SW 1271 (cell line): ENCODE measurements at regions not wholly inside any gene's neighbourhood (a gene's known extent, or its start where the extent isn't known, plus 50 kb on each side); places are given as distances from the start of the nearest gene placed in this dataset.

Source experiments
- DNase-seq, 2 experiments: peaks; one replicate each; lab custom pipeline; 2025; lab: John Stamatoyannopoulos, UW

- no peak for DNase-seq
Measured at GRCh38 chr3:182220013-182220412, 508.3 kb downstream of the SOX2 start.

GRCh38 chr3:182220471-182220870, 508.7 kb downstream of the SOX2 start:
- DNase-seq, result no peak

GRCh38 chr3:182226995-182227394, 515.3 kb downstream of the SOX2 start:
- no peak for DNase-seq

- DNase-seq, result no peak
Measured at GRCh38 chr3:182233405-182233804, 521.7 kb downstream of the SOX2 start.

- DNase-seq, result no peak
Measured at GRCh38 chr3:182233957-182234356, 522.2 kb downstream of the SOX2 start.

GRCh38 chr3:182234881-182235280, 523.2 kb downstream of the SOX2 start:
- no peak for DNase-seq

GRCh38 chr3:182235504-182235903, 523.8 kb downstream of the SOX2 start:
- no peak for DNase-seq

- DNase-seq, result no peak
Measured at GRCh38 chr3:182238126-182238525, 526.4 kb downstream of the SOX2 start.

- no peak for DNase-seq
Measured at GRCh38 chr3:182239316-182239715, 527.6 kb downstream of the SOX2 start.

GRCh38 chr3:182240474-182240873, 528.7 kb downstream of the SOX2 start:
- DNase-seq, result no peak

- DNase-seq, result no peak
Measured at GRCh38 chr3:182241196-182241765, 529.6 kb downstream of the SOX2 start.

- no peak for DNase-seq
Measured at GRCh38 chr3:182241766-182242488, 530.2 kb downstream of the SOX2 start.

GRCh38 chr3:182242489-182242942, 530.8 kb downstream of the SOX2 start:
- DNase-seq, result no peak

GRCh38 chr3:182243625-182244024, 531.9 kb downstream of the SOX2 start:
- DNase-seq, result no peak

GRCh38 chr3:182244222-182244971, 532.7 kb downstream of the SOX2 start:
- no peak for DNase-seq

GRCh38 chr3:182245059-182245458, 533.3 kb downstream of the SOX2 start:
- no peak for DNase-seq

- no peak for DNase-seq
Measured at GRCh38 chr3:182246870-182247269, 535.1 kb downstream of the SOX2 start.

GRCh38 chr3:182248349-182248880, 536.7 kb downstream of the SOX2 start:
- DNase-seq, result peak in 1 of 2 experiments; percentile 11

GRCh38 chr3:182252802-182253201, 540.5 kb upstream of the ATP11B start:
- DNase-seq, result no peak

- no peak for DNase-seq
Measured at GRCh38 chr3:182255158-182255557, 538.1 kb upstream of the ATP11B start.

GRCh38 chr3:182257361-182257760, 535.9 kb upstream of the ATP11B start:
- no peak for DNase-seq

- DNase-seq, result peak in 1 of 2 experiments; percentile 46
Measured at GRCh38 chr3:182258538-182259177, 534.6 kb upstream of the ATP11B start.
